Activated effector memory CD4-positive, alpha-beta T cell treated with anti-CD3 and anti-CD28 coated beads, Interleukin-2, amount 50 U/mL, for 16 hours (primary cell): ENCODE measurements at regions not wholly inside any gene's neighbourhood (a gene's known extent, or its start where the extent isn't known, plus 50 kb on each side); places are given as distances from the start of the nearest gene placed in this dataset.

Experiments used
- DNase-seq: peaks from one replicate; pipeline ENCODE4 v3.0.0-alpha.2; 2020

- DNase-seq = no peak
Measured at GRCh38 chr5:174293006-174293405, 247.5 kb downstream of the NSG2 start.

- no peak for DNase-seq
Measured at GRCh38 chr5:174293481-174293880, 248.0 kb downstream of the NSG2 start.

- DNase-seq = no peak
Measured at GRCh38 chr5:174294891-174295620, 249.6 kb downstream of the NSG2 start.

GRCh38 chr5:174295702-174296436 is 250.4 kb downstream of the NSG2 start:
- no peak for DNase-seq

GRCh38 chr5:174300118-174300940 is 254.8 kb downstream of the NSG2 start:
- no peak for DNase-seq

GRCh38 chr5:174300941-174301761 is 255.6 kb downstream of the NSG2 start:
- no peak for DNase-seq

- no peak for DNase-seq
Measured at GRCh38 chr5:174301848-174302625, 256.5 kb downstream of the NSG2 start.

- no peak for DNase-seq
Measured at GRCh38 chr5:174303035-174303434, 257.5 kb downstream of the NSG2 start.

- DNase-seq = no peak
Measured at GRCh38 chr5:174303437-174304045, 258.0 kb downstream of the NSG2 start.

GRCh38 chr5:174305241-174305681 is 259.8 kb downstream of the NSG2 start:
- no peak for DNase-seq

- DNase-seq = no peak
Measured at GRCh38 chr5:174306345-174307030, 261.0 kb downstream of the NSG2 start.

- DNase-seq = no peak
Measured at GRCh38 chr5:174307031-174307408, 261.5 kb downstream of the NSG2 start.

GRCh38 chr5:174307656-174308271 is 262.3 kb downstream of the NSG2 start:
- no peak for DNase-seq

- no peak for DNase-seq
Measured at GRCh38 chr5:174309131-174309795, 263.8 kb downstream of the NSG2 start.

GRCh38 chr5:174310243-174310642 is 264.7 kb downstream of the NSG2 start:
- DNase-seq = peak; percentile 27

GRCh38 chr5:174310706-174311105 is 265.2 kb downstream of the NSG2 start:
- DNase-seq = no peak

- DNase-seq = peak; percentile 53
Measured at GRCh38 chr5:174311121-174311520, 265.6 kb downstream of the NSG2 start.

- DNase-seq = peak; percentile 85
Measured at GRCh38 chr5:174311531-174312269, 266.2 kb downstream of the NSG2 start.

- DNase-seq = no peak
Measured at GRCh38 chr5:174312270-174312617, 266.7 kb downstream of the NSG2 start.
